ENCODE measurements at regions not wholly inside any gene's neighbourhood (a gene's known extent, or its start where the extent isn't known, plus 50 kb on each side); places are given as distances from the start of the nearest gene placed in this dataset.

GRCh38 chr1:30123036-30123435 lies 600.3 kb downstream of the MATN1 start:
- Histone ChIP-seq H3K4me1 (no peaks in the 10 kb centered on the region), H3K36me3 (no peaks in the 10 kb centered on the region), H3K27me3 (no peaks in the 10 kb centered on the region), H3K27ac (no peak overlapping the region), H3K4me3 (no peak overlapping the region), H3K9me3 (no peaks in the 10 kb centered on the region)
- no peak for DNase-seq (ENCODE audit: low spot score in 2 of 2)
- intact Hi-C loops (cut with DNase I; ENCODE audit: low total_unique reads) = loop anchor here (5.0 kb wide), 1 partner anchor 741 kb away; no protein-coding TSS in a partner anchor
- TF ChIP-seq POLR2A (IDR thresholded peaks at IDR 0.05) = no peak
- TF ChIP-seq POLR2AphosphoS5 (IDR thresholded peaks at IDR 0.05) = no peak
- no peak for TF ChIP-seq CTCF (IDR thresholded peaks at IDR 0.05)

- H3K4me3 ChIP-seq = no peak overlapping the region
- no peaks in the 10 kb centered on the region for H3K4me1 ChIP-seq
- no peak for TF ChIP-seq POLR2A (IDR thresholded peaks at IDR 0.05)
- H3K27ac ChIP-seq = no peak overlapping the region
- intact Hi-C loops (cut with DNase I; ENCODE audit: low total_unique reads) = loop anchor here (5.0 kb wide), 1 partner anchor 738 kb away; no protein-coding TSS in a partner anchor
- H3K27me3 ChIP-seq = no peaks in the 10 kb centered on the region
- no peaks in the 10 kb centered on the region for H3K36me3 ChIP-seq
- DNase-seq (ENCODE audit: low spot score in 2 of 2) = no peak
- H3K9me3 ChIP-seq = no peaks in the 10 kb centered on the region
Measured at GRCh38 chr1:30120245-30121000, 603.0 kb downstream of the MATN1 start.

- no peak overlapping the region for H3K27ac ChIP-seq
- DNase-seq (ENCODE audit: low spot score in 2 of 2) = no peak
- H3K9me3 ChIP-seq = no peaks in the 10 kb centered on the region
- H3K36me3 ChIP-seq = no peaks in the 10 kb centered on the region
- no peaks in the 10 kb centered on the region for H3K4me1 ChIP-seq
- H3K4me3 ChIP-seq = no peak overlapping the region
- TF ChIP-seq CTCF (IDR thresholded peaks at IDR 0.05) (no peak), POLR2A (IDR thresholded peaks at IDR 0.05) (no peak), POLR2AphosphoS5 (IDR thresholded peaks at IDR 0.05) (no peak)
- peaks cover 0 to 4% of the 10 kb centered on the region in 2 donors for H3K27me3 ChIP-seq
- intact Hi-C loops (cut with DNase I; ENCODE audit: low total_unique reads) = no loop called here
Measured at GRCh38 chr1:30117685-30118084, 605.7 kb downstream of the MATN1 start.

GRCh38 chr1:30111431-30111830 lies 612.0 kb downstream of the MATN1 start:
- no peak for DNase-seq (ENCODE audit: low spot score in 2 of 2)
- no peaks in the 10 kb centered on the region for H3K9me3 ChIP-seq

GRCh38 chr1:30110846-30111245 lies 612.5 kb downstream of the MATN1 start:
- Histone ChIP-seq H3K4me1 (no peaks in the 10 kb centered on the region), H3K27me3 (peaks cover 0 to 26% of the 10 kb centered on the region in 2 donors)
- intact Hi-C loops (cut with DNase I; ENCODE audit: low total_unique reads) = no loop called here

More at GRCh38 chr1:30111431-30111830, 612.0 kb downstream of the MATN1 start:
- Histone ChIP-seq H3K27me3 (peaks cover 0 to 26% of the 10 kb centered on the region in 2 donors), H3K4me3 (no peak overlapping the region), H3K36me3 (no peaks in the 10 kb centered on the region), H3K4me1 (no peaks in the 10 kb centered on the region), H3K27ac (no peak overlapping the region)
- intact Hi-C loops (cut with DNase I; ENCODE audit: low total_unique reads) = no loop called here
- TF ChIP-seq POLR2A (IDR thresholded peaks at IDR 0.05) = no peak
- TF ChIP-seq CTCF (IDR thresholded peaks at IDR 0.05) = peak in 2 of 3 donors; percentile 24 to 27

More at GRCh38 chr1:30110846-30111245, 612.5 kb downstream of the MATN1 start:
- Histone ChIP-seq H3K9me3 (no peaks in the 10 kb centered on the region), H3K4me3 (no peak overlapping the region), H3K36me3 (no peaks in the 10 kb centered on the region), H3K27ac (no peak overlapping the region)
- no peak for DNase-seq (ENCODE audit: low spot score in 2 of 2)
- TF ChIP-seq CTCF (IDR thresholded peaks at IDR 0.05) (no peak), POLR2A (IDR thresholded peaks at IDR 0.05) (no peak), POLR2AphosphoS5 (IDR thresholded peaks at IDR 0.05) (no peak)
